H1 (cell line): ENCODE measurements at regions not wholly inside any gene's neighbourhood (a gene's known extent, or its start where the extent isn't known, plus 50 kb on each side); places are given as distances from the start of the nearest gene placed in this dataset.

Experiments
- CTCF ChIA-PET: fragments of 300-600 bp; sonication (Branson Sonifier 250); formaldehyde crosslinking; loops from one replicate; lab custom pipeline; 2021; ENCODE audit not compliant: partially characterized antibody; lab: Charles Lee
- POLR2A ChIA-PET: fragments of 300-600 bp; sonication (Branson Sonifier 250); formaldehyde crosslinking; loops from one replicate; lab custom pipeline; 2021; ENCODE audit warnings: inconsistent platforms; ENCODE audit not compliant: partially characterized antibody; lab: Charles Lee
- DNase-seq, 2 experiments: peaks; one replicate each; pipeline versions ENCODE4 v3.0.0 to v3.0.0-alpha.2; 2010 to 2022; ENCODE audit warnings: low spot score in 2 of 2, low read depth in 1 of 2, mixed read lengths in 1 of 2
- FAIRE-seq: peaks from 2 replicates; lab custom pipeline; 2011; peaks lifted over from hg19 to GRCh38; lab: Jason Lieb, UNC
- H2AFZ ChIP-seq: 2 replicates; pipeline ENCODE4 v1.8.1; 2012; ENCODE audit warnings: low read length, inconsistent platforms
- H2AK5ac ChIP-seq: 2 replicates; pipeline ENCODE4 v1.6.1; 2013; ENCODE audit warnings: low read depth, low read length
- H2BK120ac ChIP-seq: replicated peaks from 2 replicates; pipeline ENCODE3; 2013; ENCODE audit warnings: low read depth, low read length, inconsistent platforms
- H2BK12ac ChIP-seq: 2 replicates; pipeline ENCODE4 v1.6.1; 2013; ENCODE audit warnings: low read depth, low read length
- H2BK15ac ChIP-seq: 2 replicates; pipeline ENCODE4 v1.6.1; 2013; ENCODE audit warnings: low read length
- H2BK20ac ChIP-seq: 2 replicates; pipeline ENCODE4 v1.6.1; 2013; ENCODE audit warnings: low read length
- H2BK5ac ChIP-seq: 2 replicates; pipeline ENCODE4 v1.6.1; 2013; ENCODE audit warnings: low read depth, low read length
- H3K14ac ChIP-seq: 2 replicates; pipeline ENCODE4 v1.6.1; 2013; ENCODE audit warnings: inconsistent platforms; ENCODE audit not compliant: insufficient read length
- H3K18ac ChIP-seq: 2 replicates; pipeline ENCODE4 v1.6.1; 2013; ENCODE audit warnings: low read length; ENCODE audit errors: extremely low read depth
- H3K23ac ChIP-seq: 2 replicates; pipeline ENCODE4 v1.6.1; 2013; ENCODE audit warnings: inconsistent platforms; ENCODE audit not compliant: insufficient read length
- H3K23me2 ChIP-seq: 2 replicates; pipeline ENCODE4 v1.6.1; 2013; ENCODE audit warnings: low read depth, low read length
- H3K27ac ChIP-seq: 2 replicates; pipeline ENCODE4 v1.6.1; 2011; ENCODE audit warnings: low read depth, low read length, inconsistent platforms
- H3K27me3 ChIP-seq, 4 experiments: replicated peaks in 1 of 4; 1 replicate in 1 of 4; 2 replicates in 3 of 4; pipeline versions ENCODE4 v1.6.1 to v1.8.1; 2011 to 2013; ENCODE audit warnings: low read length in 3 of 4, mild to moderate bottlenecking in 3 of 4, inconsistent platforms in 2 of 4, mixed read lengths in 2 of 4, moderate library complexity in 1 of 4; ENCODE audit not compliant: control insufficient read depth in 3 of 4, insufficient read depth in 3 of 4; ENCODE audit errors: extremely low read depth in 1 of 4
- H3K36me3 ChIP-seq, 4 experiments: 2 replicates each; pipeline versions ENCODE4 v1.6.1 to v1.8.1; 2011 to 2013; ENCODE audit warnings: mild to moderate bottlenecking in 4 of 4, low read length in 3 of 4, moderate library complexity in 2 of 4, control low read depth in 1 of 4, inconsistent platforms in 1 of 4; ENCODE audit not compliant: insufficient read depth in 4 of 4, control insufficient read depth in 2 of 4
- H3K4ac ChIP-seq: replicated peaks from 2 replicates; pipeline ENCODE3; 2013; ENCODE audit warnings: low read length, low read depth, mixed read lengths, inconsistent platforms; ENCODE audit not compliant: insufficient read length
- H3K4me1 ChIP-seq, 4 experiments: replicated peaks in 1 of 4; 1 replicate in 1 of 4; 2 replicates in 3 of 4; pipeline versions ENCODE4 v1.6.1 to v1.8.1; 2011 to 2013; ENCODE audit warnings: low read length in 3 of 4, inconsistent platforms in 2 of 4, mixed read lengths in 1 of 4; ENCODE audit not compliant: insufficient read depth in 4 of 4, control insufficient read depth in 3 of 4
- H3K4me2 ChIP-seq, 2 experiments: 2 replicates each; pipeline versions ENCODE4 v1.6.1 to v1.8.1; 2011 to 2013; ENCODE audit warnings: low read depth in 2 of 2, low read length in 2 of 2, control low read depth in 1 of 2, inconsistent platforms in 1 of 2, mild to moderate bottlenecking in 1 of 2; ENCODE audit not compliant: insufficient read depth in 1 of 2
- H3K4me3 ChIP-seq, 4 experiments: fragments of 200-600, 300-600 bp in 1 of 4; sonication (generic), shearing (Covaris generic), sonication (Bioruptor Twin) in 1 of 4; 2 replicates each; pipeline versions ENCODE4 v1.5.1 to v1.8.1; 2011 to 2016; ENCODE audit warnings: low read length in 4 of 4, low read depth in 3 of 4, control low read depth in 2 of 4, inconsistent platforms in 2 of 4, mild to moderate bottlenecking in 2 of 4, mixed read lengths in 1 of 4, moderate library complexity in 1 of 4; ENCODE audit not compliant: insufficient read depth in 2 of 4; ENCODE audit errors: extremely low read depth in 1 of 4
- H3K56ac ChIP-seq: replicated peaks from 2 replicates; pipeline ENCODE3; 2013; ENCODE audit warnings: low read depth, mild to moderate bottlenecking, mixed read lengths, low read length, inconsistent platforms; ENCODE audit not compliant: insufficient read length
- H3K79me1 ChIP-seq: 2 replicates; pipeline ENCODE4 v1.6.1; 2013; ENCODE audit warnings: low read depth, low read length, control low read depth
- H3K79me2 ChIP-seq, 2 experiments: 2 replicates each; pipeline versions ENCODE4 v1.6.1 to v1.8.1; 2012 to 2013; ENCODE audit warnings: low read length in 2 of 2, mild to moderate bottlenecking in 2 of 2, inconsistent platforms in 1 of 2; ENCODE audit not compliant: insufficient read depth in 2 of 2, control insufficient read depth in 1 of 2
- H3K9ac ChIP-seq, 4 experiments: replicated peaks in 1 of 4; 1 replicate in 1 of 4; 2 replicates in 3 of 4; pipeline versions ENCODE4 v1.6.1 to v1.8.1; 2011 to 2013; ENCODE audit warnings: low read depth in 3 of 4, low read length in 3 of 4, control low read depth in 2 of 4, mild to moderate bottlenecking in 2 of 4, moderate library complexity in 2 of 4, inconsistent platforms in 1 of 4; ENCODE audit errors: extremely low read depth in 1 of 4
- H3K9me3 ChIP-seq, 2 experiments: 2 replicates each; pipeline versions ENCODE4 v1.6.1 to v1.8.1; 2012 to 2013; ENCODE audit warnings: mild to moderate bottlenecking in 2 of 2, moderate library complexity in 2 of 2, control low read depth in 1 of 2, inconsistent platforms in 1 of 2, low read depth in 1 of 2, low read length in 1 of 2, mixed read lengths in 1 of 2; ENCODE audit not compliant: insufficient read depth in 2 of 2
- H4K20me1 ChIP-seq, 2 experiments: replicated peaks in 1 of 2; 2 replicates each; pipeline versions ENCODE3 to v1.8.1; 2011 to 2013; ENCODE audit warnings: inconsistent platforms in 2 of 2, low read length in 2 of 2, mild to moderate bottlenecking in 1 of 2; ENCODE audit not compliant: insufficient read depth in 2 of 2, control insufficient read depth in 1 of 2
- H4K5ac ChIP-seq: 2 replicates; pipeline ENCODE4 v1.6.1; 2013; ENCODE audit warnings: low read length, low read depth, mixed read lengths, inconsistent platforms; ENCODE audit not compliant: insufficient read length
- H4K8ac ChIP-seq: 2 replicates; pipeline ENCODE4 v1.8.0; 2013; ENCODE audit warnings: mild to moderate bottlenecking, moderate library complexity, low read length, inconsistent platforms; ENCODE audit not compliant: insufficient read depth; ENCODE audit errors: extremely low read depth
- H4K91ac ChIP-seq: replicated peaks from 2 replicates; pipeline ENCODE3; 2013; ENCODE audit warnings: low read length, mixed read lengths, inconsistent platforms; ENCODE audit not compliant: insufficient read length
- BACH1 ChIP-seq: IDR thresholded peaks from 2 replicates; pipeline ENCODE4 v1.6.1; 2012; ENCODE audit warnings: low read length, improper control_type of control experiment
- CEBPB ChIP-seq: IDR thresholded peaks from 2 replicates; pipeline ENCODE4 v1.6.1; 2012; ENCODE audit warnings: low read depth, low read length
- CHD2 ChIP-seq: IDR thresholded peaks from 2 replicates; pipeline ENCODE4 v1.6.1; 2012; ENCODE audit warnings: low read length, improper control_type of control experiment
- GTF2F1 ChIP-seq: IDR thresholded peaks from 2 replicates; pipeline ENCODE4 v1.6.1; 2012; ENCODE audit warnings: low read depth, low read length, improper control_type of control experiment, borderline replicate concordance
- KDM5A ChIP-seq: fragments of 200-600 bp; IDR thresholded peaks from 2 replicates; pipeline ENCODE4 v1.7.1; 2012; ENCODE audit warnings: mild to moderate bottlenecking, low read length, inconsistent platforms, mixed read lengths
- WGBS, 2 experiments: shearing (Covaris generic) in 1 of 2; methylation state at CpG; one replicate each; pipeline versions ENCODE4 v1.1.6 to v1.1.7; 2013 to 2015; ENCODE audit warnings: low lambda C conversion rate in 2 of 2, mixed read lengths in 2 of 2, inconsistent platforms in 1 of 2, low coverage in 1 of 2, missing lambda C conversion rate in 1 of 2; ENCODE audit not compliant: insufficient replicate concordance in 2 of 2, insufficient coverage in 1 of 2, insufficient read length in 1 of 2; ENCODE audit errors: extremely low coverage in 1 of 2, missing lambda C conversion rate in 1 of 2; 5-methylcytosine and 5-hydroxymethylcytosine counted together

DNA sequence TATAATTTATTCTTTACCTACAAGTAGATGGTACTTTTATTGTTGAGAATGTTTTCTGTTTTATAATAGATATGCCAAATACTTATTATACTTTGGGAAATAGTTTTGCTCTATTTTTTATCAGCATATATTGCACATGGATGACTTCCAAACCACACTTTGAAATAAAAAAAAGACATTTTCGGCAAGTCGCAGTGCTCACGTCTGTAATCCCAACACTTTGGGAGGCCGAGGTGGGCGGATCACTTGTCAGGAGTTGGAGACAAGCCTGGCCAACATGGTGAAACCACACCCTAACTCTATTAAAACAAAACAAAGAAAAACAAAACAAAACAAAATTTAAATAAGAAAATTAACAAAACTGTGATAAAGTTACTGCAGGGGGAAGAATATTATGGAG, 983.9 kb upstream of the CNTN5 start:
- no peak overlapping the region for H3K4ac ChIP-seq
- H3K23me2 ChIP-seq, result no peaks in the 10 kb centered on the region; the same call in 1 of the 2 replicates
- H2BK5ac ChIP-seq, result no peak overlapping the region
- H3K27me3 ChIP-seq, result no peaks in the 10 kb centered on the region
- H3K27ac ChIP-seq, result no peak overlapping the region
- no peak overlapping the region for H2BK20ac ChIP-seq
- no peak for FAIRE-seq
- H3K56ac ChIP-seq, result no peak overlapping the region
- H2BK120ac ChIP-seq, result no peak overlapping the region
- no peak overlapping the region for H4K8ac ChIP-seq
- H4K5ac ChIP-seq, result no peak overlapping the region
- H2BK12ac ChIP-seq, result no peak overlapping the region
- H3K4me3 ChIP-seq, result no peak overlapping the region
- 0 out of 4 replicates have a peak, but pooled peaks cover 0 to 4% of the 10 kb centered on the region in 2 experiments for H3K9me3 ChIP-seq
- no peak overlapping the region for H4K91ac ChIP-seq
- H3K9ac ChIP-seq, result no peak overlapping the region
- no peaks in the 10 kb centered on the region for H4K20me1 ChIP-seq
- H3K23ac ChIP-seq, result no peak overlapping the region
- H2BK15ac ChIP-seq, result no peak overlapping the region
- ChIA-PET CTCF (no interaction called here), POLR2A (no interaction called here)
- H3K4me2 ChIP-seq, result no peak overlapping the region
- no peaks in the 10 kb centered on the region for H3K79me2 ChIP-seq
- no peak overlapping the region for H3K14ac ChIP-seq
- H3K79me1 ChIP-seq, result no peaks in the 10 kb centered on the region
- WGBS, 2 experiments, result 95% methylated on average over 5 of the region's 5 CpGs; no CpG with 5 or more reads in 1 of the 2 experiments
- H3K36me3 ChIP-seq, result no peaks in the 10 kb centered on the region
- H3K4me1 ChIP-seq, result no peaks in the 10 kb centered on the region
- DNase-seq, result no peak
- H3K18ac ChIP-seq, result no peak overlapping the region
- no peak overlapping the region for H2AK5ac ChIP-seq
- no peak overlapping the region for H2AFZ ChIP-seq
- no peak for TF ChIP-seq BACH1
- TF ChIP-seq CEBPB, result no peak
- TF ChIP-seq CHD2, result no peak
- TF ChIP-seq KDM5A, result no peak
- no peak for TF ChIP-seq GTF2F1
